Activated T-cell treated with anti-CD3 and anti-CD28 coated beads, Interleukin-2, amount 50 U/mL, for 4 hours (primary cell): ENCODE measurements at regions not wholly inside any gene's neighbourhood (a gene's known extent, or its start where the extent isn't known, plus 50 kb on each side); places are given as distances from the start of the nearest gene placed in this dataset.

Experiments used
- ATAC-seq, 2 donors: fragments of 200-7000 bp; cut with Tn5 transposase; one replicate each; pipeline ENCODE4 v1.10.0; 2021
- DNase-seq: peaks from one replicate; pipeline ENCODE4 v3.0.0-alpha.2; 2020
- H3K27me3 Mint-ChIP-seq: one replicate; pipeline ENCODE4 v1.8.0; 2021; ENCODE audit warnings: low read depth, mixed read lengths
- H3K36me3 Mint-ChIP-seq: one replicate; pipeline ENCODE4 v1.8.0; 2022; ENCODE audit warnings: mixed read lengths; ENCODE audit not compliant: insufficient read depth
- H3K4me1 Mint-ChIP-seq: one replicate; pipeline ENCODE4 v1.8.0; 2021; ENCODE audit warnings: low read depth, mixed read lengths
- H3K4me3 Mint-ChIP-seq: one replicate; pipeline ENCODE4 v1.8.0; 2021; ENCODE audit warnings: mild to moderate bottlenecking, moderate library complexity, mixed read lengths
- H3K9me3 Mint-ChIP-seq: one replicate; pipeline ENCODE4 v1.8.0; 2021; ENCODE audit warnings: mixed read lengths

GRCh38 chr9:115985657-115986056 lies 167.9 kb upstream of the PAPPA start:
- Mint-ChIP-seq H3K36me3 (no peaks in the 10 kb centered on the region), H3K4me3 (no peak overlapping the region), H3K27me3 (no peaks in the 10 kb centered on the region), H3K9me3 (no peaks in the 10 kb centered on the region), H3K4me1 (no peaks in the 10 kb centered on the region)
- ATAC-seq: no peak
- DNase-seq: no peak

GRCh38 chr9:115986508-115986907 lies 167.1 kb upstream of the PAPPA start:
- ATAC-seq (no peak), DNase-seq (no peak)
- no peaks in the 10 kb centered on the region for H3K27me3 Mint-ChIP-seq
- H3K4me3 Mint-ChIP-seq: no peak overlapping the region
- no peaks in the 10 kb centered on the region for H3K9me3 Mint-ChIP-seq
- no peaks in the 10 kb centered on the region for H3K36me3 Mint-ChIP-seq
- no peaks in the 10 kb centered on the region for H3K4me1 Mint-ChIP-seq

GRCh38 chr9:115988701-115989100 lies 164.9 kb upstream of the PAPPA start:
- H3K9me3 Mint-ChIP-seq: no peaks in the 10 kb centered on the region
- H3K4me3 Mint-ChIP-seq: no peak overlapping the region
- no peaks in the 10 kb centered on the region for H3K36me3 Mint-ChIP-seq
- H3K27me3 Mint-ChIP-seq: no peaks in the 10 kb centered on the region
- H3K4me1 Mint-ChIP-seq: no peaks in the 10 kb centered on the region
- ATAC-seq: no peak
- DNase-seq: no peak

GRCh38 chr9:115989831-115990230 lies 163.8 kb upstream of the PAPPA start:
- ATAC-seq (no peak), DNase-seq (no peak)
- H3K9me3 Mint-ChIP-seq: no peaks in the 10 kb centered on the region
- H3K4me1 Mint-ChIP-seq: no peaks in the 10 kb centered on the region
- H3K36me3 Mint-ChIP-seq: no peaks in the 10 kb centered on the region
- H3K27me3 Mint-ChIP-seq: no peaks in the 10 kb centered on the region
- no peak overlapping the region for H3K4me3 Mint-ChIP-seq

- DNase-seq: no peak
- Mint-ChIP-seq H3K27me3 (no peaks in the 10 kb centered on the region), H3K36me3 (no peaks in the 10 kb centered on the region), H3K4me3 (no peak overlapping the region), H3K9me3 (no peaks in the 10 kb centered on the region), H3K4me1 (no peaks in the 10 kb centered on the region)
- no peak for ATAC-seq
Measured at GRCh38 chr9:115992834-115993233, 160.8 kb upstream of the PAPPA start.

GRCh38 chr9:115997923-115998322 lies 155.7 kb upstream of the PAPPA start:
- Mint-ChIP-seq H3K36me3 (no peaks in the 10 kb centered on the region), H3K4me3 (no peak overlapping the region), H3K4me1 (no peaks in the 10 kb centered on the region), H3K27me3 (no peaks in the 10 kb centered on the region), H3K9me3 (no peaks in the 10 kb centered on the region)
- ATAC-seq: no peak
- no peak for DNase-seq

GRCh38 chr9:115998666-115999065 lies 154.9 kb upstream of the PAPPA start:
- DNase-seq: no peak
- H3K9me3 Mint-ChIP-seq: no peaks in the 10 kb centered on the region
- no peak overlapping the region for H3K4me3 Mint-ChIP-seq
- H3K4me1 Mint-ChIP-seq: no peaks in the 10 kb centered on the region
- H3K27me3 Mint-ChIP-seq: no peaks in the 10 kb centered on the region
- no peaks in the 10 kb centered on the region for H3K36me3 Mint-ChIP-seq
- ATAC-seq: no peak

- Mint-ChIP-seq H3K4me3 (no peak overlapping the region), H3K9me3 (no peaks in the 10 kb centered on the region), H3K36me3 (no peaks in the 10 kb centered on the region), H3K27me3 (no peaks in the 10 kb centered on the region), H3K4me1 (no peaks in the 10 kb centered on the region)
- no peak for ATAC-seq
- no peak for DNase-seq
Measured at GRCh38 chr9:115999498-115999897, 154.1 kb upstream of the PAPPA start.

- Mint-ChIP-seq H3K4me3 (no peak overlapping the region), H3K4me1 (no peaks in the 10 kb centered on the region), H3K9me3 (no peaks in the 10 kb centered on the region), H3K36me3 (no peaks in the 10 kb centered on the region), H3K27me3 (no peaks in the 10 kb centered on the region)
- no peak for ATAC-seq
- no peak for DNase-seq
Measured at GRCh38 chr9:116000748-116001329, 152.8 kb upstream of the PAPPA start.

- no peak for ATAC-seq
- no peaks in the 10 kb centered on the region for H3K4me1 Mint-ChIP-seq
Measured at GRCh38 chr9:116002181-116002580, 151.4 kb upstream of the PAPPA start.

GRCh38 chr9:116002624-116003023 lies 151.0 kb upstream of the PAPPA start:
- H3K4me3 Mint-ChIP-seq: no peak overlapping the region
- no peak for DNase-seq
- no peaks in the 10 kb centered on the region for H3K27me3 Mint-ChIP-seq
- no peaks in the 10 kb centered on the region for H3K9me3 Mint-ChIP-seq
- no peak for ATAC-seq
- H3K36me3 Mint-ChIP-seq: no peaks in the 10 kb centered on the region
- H3K4me1 Mint-ChIP-seq: no peaks in the 10 kb centered on the region

More at GRCh38 chr9:116002181-116002580, 151.4 kb upstream of the PAPPA start:
- Mint-ChIP-seq H3K36me3 (no peaks in the 10 kb centered on the region), H3K9me3 (no peaks in the 10 kb centered on the region), H3K27me3 (no peaks in the 10 kb centered on the region), H3K4me3 (no peak overlapping the region)
- no peak for DNase-seq

- Mint-ChIP-seq H3K4me3 (no peak overlapping the region), H3K4me1 (no peaks in the 10 kb centered on the region), H3K9me3 (no peaks in the 10 kb centered on the region), H3K36me3 (no peaks in the 10 kb centered on the region), H3K27me3 (no peaks in the 10 kb centered on the region)
- ATAC-seq (no peak), DNase-seq (no peak)
Measured at GRCh38 chr9:116003397-116003796, 150.2 kb upstream of the PAPPA start.

GRCh38 chr9:116005205-116005604 lies 148.4 kb upstream of the PAPPA start:
- H3K27me3 Mint-ChIP-seq: no peaks in the 10 kb centered on the region
- H3K4me1 Mint-ChIP-seq: no peaks in the 10 kb centered on the region
- peaks cover 3% of the 10 kb centered on the region for H3K9me3 Mint-ChIP-seq
- ATAC-seq (no peak), DNase-seq (no peak)
- no peak overlapping the region for H3K4me3 Mint-ChIP-seq
- no peaks in the 10 kb centered on the region for H3K36me3 Mint-ChIP-seq

GRCh38 chr9:116007824-116008223 lies 145.8 kb upstream of the PAPPA start:
- DNase-seq (no peak), ATAC-seq (no peak)
- Mint-ChIP-seq H3K4me3 (no peak overlapping the region), H3K9me3 (peaks cover 4% of the 10 kb centered on the region), H3K36me3 (no peaks in the 10 kb centered on the region), H3K4me1 (no peaks in the 10 kb centered on the region), H3K27me3 (no peaks in the 10 kb centered on the region)

GRCh38 chr9:116008278-116008677 lies 145.3 kb upstream of the PAPPA start:
- Mint-ChIP-seq H3K4me3 (no peak overlapping the region), H3K4me1 (no peaks in the 10 kb centered on the region), H3K9me3 (peaks cover 4% of the 10 kb centered on the region), H3K36me3 (no peaks in the 10 kb centered on the region), H3K27me3 (no peaks in the 10 kb centered on the region)
- no peak for DNase-seq
- ATAC-seq: no peak

GRCh38 chr9:116009420-116009819 lies 144.2 kb upstream of the PAPPA start:
- Mint-ChIP-seq H3K4me3 (no peak overlapping the region), H3K9me3 (peaks cover 4% of the 10 kb centered on the region), H3K4me1 (no peaks in the 10 kb centered on the region)

More at GRCh38 chr9:116009420-116009819, 144.2 kb upstream of the PAPPA start:
- DNase-seq (no peak), ATAC-seq (no peak)
- Mint-ChIP-seq H3K36me3 (no peaks in the 10 kb centered on the region), H3K27me3 (no peaks in the 10 kb centered on the region)
